ENCODE measurements at regions not wholly inside any gene's neighbourhood (a gene's known extent, or its start where the extent isn't known, plus 50 kb on each side); places are given as distances from the start of the nearest gene placed in this dataset.

GRCh38 chr5:8857051-8857450 lies 688.8 kb downstream of the SEMA5A start:
- DNase-seq (ENCODE audit: low read depth) = peak; percentile 61
- Histone ChIP-seq H3K4me3 (ENCODE audit: low read length) (no peak overlapping the region), H3K4me1 (ENCODE audit: control insufficient read depth, insufficient read depth, low read length) (no peaks in the 10 kb centered on the region), H3K27me3 (replicated peaks; ENCODE audit: control insufficient read depth, insufficient read depth, low read length) (no peaks in the 10 kb centered on the region), H3K36me3 (ENCODE audit: control insufficient read depth, insufficient read depth, low read length, severe bottlenecking) (no peaks in the 10 kb centered on the region), H3K9me3 (ENCODE audit: control insufficient read depth, low read length) (no peaks in the 10 kb centered on the region), H3K9ac (ENCODE audit: low read length) (no peak overlapping the region)

GRCh38 chr5:8861764-8862163 lies 684.1 kb downstream of the SEMA5A start:
- H3K36me3 ChIP-seq (ENCODE audit: control insufficient read depth, insufficient read depth, low read length, severe bottlenecking) = no peaks in the 10 kb centered on the region
- H3K4me3 ChIP-seq (ENCODE audit: low read length) = no peak overlapping the region
- H3K4me1 ChIP-seq (ENCODE audit: control insufficient read depth, insufficient read depth, low read length) = no peaks in the 10 kb centered on the region
- no peaks in the 10 kb centered on the region for H3K9me3 ChIP-seq (ENCODE audit: control insufficient read depth, low read length)
- no peaks in the 10 kb centered on the region for H3K27me3 ChIP-seq (replicated peaks; ENCODE audit: control insufficient read depth, insufficient read depth, low read length)
- no peak overlapping the region for H3K9ac ChIP-seq (ENCODE audit: low read length)
- DNase-seq (ENCODE audit: low read depth) = no peak

DNA sequence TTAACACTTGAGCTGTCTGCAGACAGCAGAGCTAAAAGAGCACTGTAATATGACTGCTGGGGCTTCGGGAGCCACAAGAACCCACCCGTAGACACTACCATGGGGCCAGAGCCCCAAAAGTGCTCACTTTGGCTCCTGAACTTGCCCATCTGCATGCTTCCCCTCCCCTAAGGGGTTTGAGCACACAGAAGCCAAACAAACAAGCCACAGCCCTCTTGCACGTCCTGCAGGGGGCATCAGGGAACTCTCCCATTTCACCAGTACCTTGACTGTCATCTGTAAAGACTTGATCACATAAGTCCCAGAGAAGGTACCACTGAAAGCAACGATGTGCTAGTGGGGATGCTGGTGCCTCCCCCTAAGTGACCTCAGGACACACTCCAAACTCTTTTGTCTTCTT lies 681.8 kb downstream of the SEMA5A start:
- DNase-seq (ENCODE audit: low read depth) = no peak
- Histone ChIP-seq H3K4me1 (ENCODE audit: control insufficient read depth, insufficient read depth, low read length) (no peaks in the 10 kb centered on the region), H3K9ac (ENCODE audit: low read length) (no peak overlapping the region), H3K36me3 (ENCODE audit: control insufficient read depth, insufficient read depth, low read length, severe bottlenecking) (no peaks in the 10 kb centered on the region), H3K27me3 (replicated peaks; ENCODE audit: control insufficient read depth, insufficient read depth, low read length) (no peaks in the 10 kb centered on the region), H3K4me3 (ENCODE audit: low read length) (no peak overlapping the region), H3K9me3 (ENCODE audit: control insufficient read depth, low read length) (no peaks in the 10 kb centered on the region)

DNA sequence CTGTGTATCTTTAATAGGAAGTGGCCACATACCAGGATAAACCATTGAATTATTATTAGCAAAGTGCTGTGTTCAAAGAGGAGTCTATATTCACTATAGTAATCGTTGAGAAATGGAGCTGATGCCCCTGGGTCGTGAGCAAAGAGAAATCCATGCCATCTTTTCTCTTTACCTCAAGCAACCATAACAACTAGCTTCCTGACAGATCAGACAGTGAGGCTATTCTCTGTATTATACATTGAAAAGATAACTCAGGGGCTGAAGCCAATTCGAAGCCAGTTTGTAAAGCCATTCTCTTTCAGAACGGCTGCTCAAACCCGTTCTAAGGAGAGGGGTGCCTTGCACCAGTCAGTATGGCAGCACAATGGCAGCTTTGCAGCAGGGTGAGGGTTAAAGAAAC lies 680.6 kb downstream of the SEMA5A start:
- Histone ChIP-seq H3K36me3 (ENCODE audit: control insufficient read depth, insufficient read depth, low read length, severe bottlenecking) (no peaks in the 10 kb centered on the region), H3K4me1 (ENCODE audit: control insufficient read depth, insufficient read depth, low read length) (no peaks in the 10 kb centered on the region), H3K9ac (ENCODE audit: low read length) (no peak overlapping the region), H3K4me3 (ENCODE audit: low read length) (no peak overlapping the region), H3K9me3 (ENCODE audit: control insufficient read depth, low read length) (no peaks in the 10 kb centered on the region), H3K27me3 (replicated peaks; ENCODE audit: control insufficient read depth, insufficient read depth, low read length) (no peaks in the 10 kb centered on the region)
- no peak for DNase-seq (ENCODE audit: low read depth)

DNA sequence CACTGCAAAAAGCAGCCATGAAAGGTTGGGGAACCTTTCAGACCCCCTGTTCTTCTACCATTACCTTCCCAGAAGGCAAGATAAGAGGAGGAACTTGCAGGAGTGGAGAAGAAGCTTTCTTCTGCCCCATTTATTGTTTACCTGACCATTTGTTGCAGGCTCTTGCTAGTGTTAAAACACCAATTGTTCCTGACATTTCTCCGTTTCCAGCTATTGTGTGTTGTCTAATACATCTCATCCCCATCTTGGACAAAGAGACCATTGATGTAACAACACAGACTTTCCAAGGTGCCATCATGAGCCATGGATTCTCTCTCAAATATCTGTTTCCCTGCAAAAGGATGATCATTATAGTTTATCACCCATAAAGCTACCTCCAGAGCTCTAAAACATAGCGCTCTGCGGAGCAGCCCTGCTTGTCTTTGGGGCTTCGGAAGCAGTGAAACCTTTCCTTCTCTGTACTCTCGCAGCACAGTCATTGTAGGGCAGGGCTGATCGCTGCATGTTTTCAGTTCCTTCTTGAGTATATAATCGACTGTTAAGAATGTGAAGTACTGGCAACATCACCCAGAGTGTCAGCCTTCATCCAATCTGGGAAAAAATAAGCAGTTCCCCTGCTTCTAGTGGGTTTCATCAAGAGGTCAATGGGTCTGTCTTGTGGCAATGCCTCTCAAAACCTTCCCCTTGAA lies 680.0 kb downstream of the SEMA5A start:
- no peak overlapping the region for H3K9ac ChIP-seq (ENCODE audit: low read length)
- no peak overlapping the region for H3K4me3 ChIP-seq (ENCODE audit: low read length)
- no peaks in the 10 kb centered on the region for H3K9me3 ChIP-seq (ENCODE audit: control insufficient read depth, low read length)
- DNase-seq (ENCODE audit: low read depth) = no peak
- no peaks in the 10 kb centered on the region for H3K27me3 ChIP-seq (replicated peaks; ENCODE audit: control insufficient read depth, insufficient read depth, low read length)
- no peaks in the 10 kb centered on the region for H3K36me3 ChIP-seq (ENCODE audit: control insufficient read depth, insufficient read depth, low read length, severe bottlenecking)
- H3K4me1 ChIP-seq (ENCODE audit: control insufficient read depth, insufficient read depth, low read length) = no peaks in the 10 kb centered on the region

- Histone ChIP-seq H3K4me3 (ENCODE audit: low read length) (no peak overlapping the region), H3K36me3 (ENCODE audit: control insufficient read depth, insufficient read depth, low read length, severe bottlenecking) (no peaks in the 10 kb centered on the region), H3K9ac (ENCODE audit: low read length) (no peak overlapping the region), H3K4me1 (ENCODE audit: control insufficient read depth, insufficient read depth, low read length) (no peaks in the 10 kb centered on the region), H3K9me3 (ENCODE audit: control insufficient read depth, low read length) (no peaks in the 10 kb centered on the region), H3K27me3 (replicated peaks; ENCODE audit: control insufficient read depth, insufficient read depth, low read length) (no peaks in the 10 kb centered on the region)
- no peak for DNase-seq (ENCODE audit: low read depth)
Measured at GRCh38 chr5:8868283-8868682, 677.6 kb downstream of the SEMA5A start.

GRCh38 chr5:8869932-8870331 lies 675.9 kb downstream of the SEMA5A start:
- H3K9me3 ChIP-seq (ENCODE audit: control insufficient read depth, low read length) = no peaks in the 10 kb centered on the region
- H3K27me3 ChIP-seq (replicated peaks; ENCODE audit: control insufficient read depth, insufficient read depth, low read length) = no peaks in the 10 kb centered on the region
- no peak for DNase-seq (ENCODE audit: low read depth)
- no peaks in the 10 kb centered on the region for H3K4me1 ChIP-seq (ENCODE audit: control insufficient read depth, insufficient read depth, low read length)
- H3K36me3 ChIP-seq (ENCODE audit: control insufficient read depth, insufficient read depth, low read length, severe bottlenecking) = no peaks in the 10 kb centered on the region
- H3K9ac ChIP-seq (ENCODE audit: low read length) = no peak overlapping the region
- no peak overlapping the region for H3K4me3 ChIP-seq (ENCODE audit: low read length)

DNA sequence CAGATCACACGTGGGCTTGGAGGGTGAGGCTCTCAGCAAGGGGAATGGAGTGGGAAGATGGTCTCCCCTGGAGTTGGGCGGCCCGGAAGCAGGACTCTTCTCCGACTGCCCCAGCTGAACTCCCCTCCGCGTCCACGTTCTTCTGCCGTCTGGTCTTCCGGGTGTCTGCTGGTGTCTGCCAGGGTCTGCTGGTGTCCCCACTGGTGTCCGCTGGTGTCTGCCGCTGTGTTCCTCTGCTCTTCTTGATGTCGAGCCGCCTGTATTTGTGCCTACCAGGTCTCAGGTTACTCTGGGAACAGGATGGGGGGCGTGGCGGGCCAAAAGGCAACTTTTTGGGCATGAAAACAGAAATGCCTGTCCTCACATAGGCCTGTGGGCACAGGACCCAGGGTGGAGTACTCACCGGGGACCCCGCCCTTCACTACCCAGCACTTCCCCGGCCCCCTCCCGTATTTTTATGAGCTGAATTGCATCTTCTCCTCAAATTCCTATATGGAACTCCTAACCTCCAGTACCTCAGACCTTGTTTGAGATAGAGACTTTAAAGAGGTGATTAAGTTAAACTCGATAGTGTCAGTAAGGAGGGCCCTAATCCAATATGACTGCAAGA lies 675.4 kb downstream of the SEMA5A start:
- Histone ChIP-seq H3K4me1 (ENCODE audit: control insufficient read depth, insufficient read depth, low read length) (no peaks in the 10 kb centered on the region), H3K4me3 (ENCODE audit: low read length) (no peak overlapping the region), H3K27me3 (replicated peaks; ENCODE audit: control insufficient read depth, insufficient read depth, low read length) (no peaks in the 10 kb centered on the region), H3K36me3 (ENCODE audit: control insufficient read depth, insufficient read depth, low read length, severe bottlenecking) (no peaks in the 10 kb centered on the region), H3K9me3 (ENCODE audit: control insufficient read depth, low read length) (no peaks in the 10 kb centered on the region), H3K9ac (ENCODE audit: low read length) (no peak overlapping the region)
- no peak for DNase-seq (ENCODE audit: low read depth)

DNA sequence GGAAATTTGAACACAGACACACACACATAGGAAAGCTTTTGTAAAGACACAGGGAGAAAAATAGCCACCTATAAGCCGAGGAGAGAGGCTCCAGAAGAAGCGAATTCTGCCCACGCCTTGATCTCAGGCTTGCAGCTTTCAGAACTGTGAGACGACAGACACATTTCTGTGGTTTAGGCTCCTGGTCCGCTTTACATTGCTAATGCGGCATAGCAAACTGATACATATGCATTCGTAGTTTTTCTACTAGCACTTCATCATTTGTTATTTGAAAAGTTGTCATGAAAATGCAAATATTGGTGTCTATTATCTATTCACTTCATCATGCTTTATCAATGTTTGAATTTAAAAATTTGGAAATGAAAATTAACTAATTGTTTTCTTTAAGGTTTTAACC lies 674.9 kb downstream of the SEMA5A start:
- H3K27me3 ChIP-seq (replicated peaks; ENCODE audit: control insufficient read depth, insufficient read depth, low read length) = no peaks in the 10 kb centered on the region
- H3K36me3 ChIP-seq (ENCODE audit: control insufficient read depth, insufficient read depth, low read length, severe bottlenecking) = no peaks in the 10 kb centered on the region
- DNase-seq (ENCODE audit: low read depth) = no peak
- no peak overlapping the region for H3K9ac ChIP-seq (ENCODE audit: low read length)
- H3K9me3 ChIP-seq (ENCODE audit: control insufficient read depth, low read length) = no peaks in the 10 kb centered on the region
- H3K4me1 ChIP-seq (ENCODE audit: control insufficient read depth, insufficient read depth, low read length) = no peaks in the 10 kb centered on the region
- no peak overlapping the region for H3K4me3 ChIP-seq (ENCODE audit: low read length)

- no peaks in the 10 kb centered on the region for H3K4me1 ChIP-seq (ENCODE audit: control insufficient read depth, insufficient read depth, low read length)
- H3K9ac ChIP-seq (ENCODE audit: low read length) = no peak overlapping the region
- no peak overlapping the region for H3K4me3 ChIP-seq (ENCODE audit: low read length)
- no peaks in the 10 kb centered on the region for H3K36me3 ChIP-seq (ENCODE audit: control insufficient read depth, insufficient read depth, low read length, severe bottlenecking)
- DNase-seq (ENCODE audit: low read depth) = no peak
- H3K27me3 ChIP-seq (replicated peaks; ENCODE audit: control insufficient read depth, insufficient read depth, low read length) = no peaks in the 10 kb centered on the region
- no peaks in the 10 kb centered on the region for H3K9me3 ChIP-seq (ENCODE audit: control insufficient read depth, low read length)
Measured at GRCh38 chr5:8871446-8871845, 674.4 kb downstream of the SEMA5A start.

GRCh38 chr5:8875722-8876121 lies 670.2 kb downstream of the SEMA5A start:
- no peak overlapping the region for H3K9ac ChIP-seq (ENCODE audit: low read length)
- no peak for DNase-seq (ENCODE audit: low read depth)
- no peaks in the 10 kb centered on the region for H3K4me1 ChIP-seq (ENCODE audit: control insufficient read depth, insufficient read depth, low read length)
- peaks cover 7% of the 10 kb centered on the region for H3K9me3 ChIP-seq (ENCODE audit: control insufficient read depth, low read length)
- H3K36me3 ChIP-seq (ENCODE audit: control insufficient read depth, insufficient read depth, low read length, severe bottlenecking) = no peaks in the 10 kb centered on the region
- no peak overlapping the region for H3K4me3 ChIP-seq (ENCODE audit: low read length)
- H3K27me3 ChIP-seq (replicated peaks; ENCODE audit: control insufficient read depth, insufficient read depth, low read length) = no peaks in the 10 kb centered on the region

DNA sequence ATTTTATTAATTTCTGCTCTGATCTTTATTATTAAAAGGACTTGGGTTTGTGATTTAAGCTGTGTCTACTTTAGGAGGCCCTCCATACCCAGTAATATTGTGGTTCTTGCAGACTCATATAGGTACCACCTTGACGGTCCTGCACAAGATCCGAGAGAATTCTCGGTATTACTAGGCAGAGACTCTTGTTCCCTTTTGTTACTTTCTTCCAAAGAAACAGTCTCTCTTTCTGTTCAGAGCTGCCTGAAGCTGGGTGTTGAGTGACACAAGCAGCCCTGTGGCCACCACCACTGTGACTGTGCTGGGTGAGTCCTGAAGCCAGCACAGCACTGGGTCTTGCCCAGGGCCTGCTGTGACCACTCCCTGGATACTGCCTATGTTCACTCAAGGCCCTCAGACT lies 666.6 kb downstream of the SEMA5A start:
- Histone ChIP-seq H3K9me3 (ENCODE audit: control insufficient read depth, low read length) (peaks cover 7% of the 10 kb centered on the region), H3K4me1 (ENCODE audit: control insufficient read depth, insufficient read depth, low read length) (no peaks in the 10 kb centered on the region), H3K36me3 (ENCODE audit: control insufficient read depth, insufficient read depth, low read length, severe bottlenecking) (no peaks in the 10 kb centered on the region), H3K9ac (ENCODE audit: low read length) (no peak overlapping the region), H3K4me3 (ENCODE audit: low read length) (no peak overlapping the region), H3K27me3 (replicated peaks; ENCODE audit: control insufficient read depth, insufficient read depth, low read length) (no peaks in the 10 kb centered on the region)
- no peak for DNase-seq (ENCODE audit: low read depth)
